ENCODE measurements at regions not wholly inside any gene's neighbourhood (a gene's known extent, or its start where the extent isn't known, plus 50 kb on each side); places are given as distances from the start of the nearest gene placed in this dataset.
"Not testable (repeated sequence)": the region's sequence is repeated elsewhere in the genome, so short reads cannot be mapped to it uniquely, and the experiment has no call there.

GRCh38 chr3:3902161-3902560 is 102.9 kb downstream of the LRRN1 start:
- DNase-seq = no peak

GRCh38 chr3:3906171-3906570 is 106.9 kb downstream of the LRRN1 start:
- DNase-seq = no peak

GRCh38 chr3:3907023-3907422 is 107.8 kb downstream of the LRRN1 start:
- DNase-seq = no peak

GRCh38 chr3:3918763-3919162 is 119.5 kb downstream of the LRRN1 start:
- no peak for DNase-seq

GRCh38 chr3:3919316-3919715 is 120.1 kb downstream of the LRRN1 start:
- no peak for DNase-seq

- DNase-seq = no peak
Observed at GRCh38 chr3:3923619-3924018, 124.4 kb downstream of the LRRN1 start.

GRCh38 chr3:3927198-3927597 is 128.0 kb downstream of the LRRN1 start:
- DNase-seq = no peak

- DNase-seq = no peak
Observed at GRCh38 chr3:3927965-3928364, 128.7 kb downstream of the LRRN1 start.

GRCh38 chr3:3941380-3941779 is 142.1 kb downstream of the LRRN1 start:
- DNase-seq = not testable (repeated sequence)

- no peak for DNase-seq
Observed at GRCh38 chr3:3951071-3951470, 151.8 kb downstream of the LRRN1 start.

- no peak for DNase-seq
Observed at GRCh38 chr3:3951501-3951900, 152.3 kb downstream of the LRRN1 start.

- not testable (repeated sequence) for DNase-seq
Observed at GRCh38 chr3:3962867-3963266, 163.6 kb downstream of the LRRN1 start.

- no peak for DNase-seq
Observed at GRCh38 chr3:3984053-3984452, 184.8 kb downstream of the LRRN1 start.

GRCh38 chr3:3991598-3991997 is 192.4 kb downstream of the LRRN1 start:
- no peak for DNase-seq

GRCh38 chr3:3992312-3992874 is 193.2 kb downstream of the LRRN1 start:
- no peak for DNase-seq

- no peak for DNase-seq
Observed at GRCh38 chr3:3998140-3998922, 199.1 kb downstream of the LRRN1 start.

- DNase-seq = not testable (repeated sequence)
Observed at GRCh38 chr3:3999340-3999739, 200.1 kb downstream of the LRRN1 start.

GRCh38 chr3:4001976-4002375 is 202.7 kb downstream of the LRRN1 start:
- no peak for DNase-seq

GRCh38 chr3:4006288-4006687 is 207.1 kb downstream of the LRRN1 start:
- DNase-seq = no peak

- no peak for DNase-seq
Observed at GRCh38 chr3:4008205-4008604, 209.0 kb downstream of the LRRN1 start.

GRCh38 chr3:4011166-4011565 is 211.9 kb downstream of the LRRN1 start:
- DNase-seq = no peak

- DNase-seq = no peak
Observed at GRCh38 chr3:4015426-4015825, 216.2 kb downstream of the LRRN1 start.

GRCh38 chr3:4019501-4019900 is 220.3 kb downstream of the LRRN1 start:
- no peak for DNase-seq

- no peak for DNase-seq
Observed at GRCh38 chr3:4021162-4021561, 221.9 kb downstream of the LRRN1 start.

- DNase-seq = no peak
Observed at GRCh38 chr3:4029135-4029534, 229.9 kb downstream of the LRRN1 start.

Measured in NCI-H1048 (cell line).